HUES6 (cell line): ENCODE measurements at regions not wholly inside any gene's neighbourhood (a gene's known extent, or its start where the extent isn't known, plus 50 kb on each side); places are given as distances from the start of the nearest gene placed in this dataset.

Experiments used
- H3K27ac ChIP-seq: 2 replicates; pipeline ENCODE4 v1.7.0; 2013; ENCODE audit warnings: low read depth, mild to moderate bottlenecking, low read length, inconsistent platforms
- H3K27me3 ChIP-seq: 2 replicates; pipeline ENCODE4 v1.6.1; 2013; ENCODE audit warnings: low read length; ENCODE audit not compliant: control insufficient read depth, insufficient read depth
- H3K36me3 ChIP-seq: 2 replicates; pipeline ENCODE4 v1.6.1; 2013; ENCODE audit warnings: low read length; ENCODE audit not compliant: control insufficient read depth, insufficient read depth
- H3K4me1 ChIP-seq: 2 replicates; pipeline ENCODE4 v1.6.1; 2013; ENCODE audit warnings: low read length; ENCODE audit not compliant: control insufficient read depth, insufficient read depth
- H3K4me3 ChIP-seq: 2 replicates; pipeline ENCODE4 v1.5.1; 2013; ENCODE audit warnings: low read depth, low read length
- H3K9ac ChIP-seq: one replicate; pipeline ENCODE4 v1.6.1; 2013; ENCODE audit warnings: mild to moderate bottlenecking, low read length
- H3K9me3 ChIP-seq: 2 replicates; pipeline ENCODE4 v1.6.1; 2013; ENCODE audit warnings: low read depth, low read length; ENCODE audit not compliant: control insufficient read depth, insufficient read depth

GRCh38 chr7:94289071-94289470 lies 105.6 kb upstream of the COL1A2 start:
- H3K4me3 ChIP-seq: no peak overlapping the region
- H3K27ac ChIP-seq: no peak overlapping the region
- H3K9ac ChIP-seq: no peak overlapping the region
- no peaks in the 10 kb centered on the region for H3K27me3 ChIP-seq
- H3K4me1 ChIP-seq: peaks cover 4% of the 10 kb centered on the region; the same call in 1 of the 2 replicates
- H3K9me3 ChIP-seq: no peaks in the 10 kb centered on the region
- no peaks in the 10 kb centered on the region for H3K36me3 ChIP-seq

GRCh38 chr7:94294471-94295131 lies 100.1 kb upstream of the COL1A2 start:
- no peaks in the 10 kb centered on the region for H3K27me3 ChIP-seq
- no peaks in the 10 kb centered on the region for H3K36me3 ChIP-seq
- H3K4me3 ChIP-seq: no peak overlapping the region
- H3K27ac ChIP-seq: no peak overlapping the region
- H3K9ac ChIP-seq: no peak overlapping the region
- H3K4me1 ChIP-seq: no peaks in the 10 kb centered on the region; the same call in 1 of the 2 replicates
- no peaks in the 10 kb centered on the region for H3K9me3 ChIP-seq

GRCh38 chr7:94295850-94296249 lies 98.8 kb upstream of the COL1A2 start:
- H3K4me1 ChIP-seq: peaks cover 10% of the 10 kb centered on the region
- H3K9ac ChIP-seq: no peak overlapping the region
- H3K36me3 ChIP-seq: no peaks in the 10 kb centered on the region
- H3K4me3 ChIP-seq: no peak overlapping the region
- H3K27ac ChIP-seq: no peak overlapping the region
- H3K9me3 ChIP-seq: no peaks in the 10 kb centered on the region
- H3K27me3 ChIP-seq: no peaks in the 10 kb centered on the region

GRCh38 chr7:94296881-94297280 lies 97.8 kb upstream of the COL1A2 start:
- no peak overlapping the region for H3K4me3 ChIP-seq
- no peak overlapping the region for H3K27ac ChIP-seq
- H3K9ac ChIP-seq: no peak overlapping the region
- no peaks in the 10 kb centered on the region for H3K27me3 ChIP-seq
- no peaks in the 10 kb centered on the region for H3K36me3 ChIP-seq
- no peaks in the 10 kb centered on the region for H3K9me3 ChIP-seq
- H3K4me1 ChIP-seq: peaks cover 19% of the 10 kb centered on the region

GRCh38 chr7:94297397-94297838 lies 97.3 kb upstream of the COL1A2 start:
- no peaks in the 10 kb centered on the region for H3K9me3 ChIP-seq
- H3K4me3 ChIP-seq: no peak overlapping the region
- no peak overlapping the region for H3K9ac ChIP-seq
- no peaks in the 10 kb centered on the region for H3K36me3 ChIP-seq
- no peak overlapping the region for H3K27ac ChIP-seq
- H3K27me3 ChIP-seq: no peaks in the 10 kb centered on the region
- H3K4me1 ChIP-seq: peaks cover 24% of the 10 kb centered on the region

GRCh38 chr7:94298943-94299342 lies 95.8 kb upstream of the COL1A2 start:
- Histone ChIP-seq H3K4me3 (no peak overlapping the region), H3K9ac (no peak overlapping the region), H3K27ac (no peak overlapping the region), H3K36me3 (no peaks in the 10 kb centered on the region), H3K4me1 (peaks cover 39% of the 10 kb centered on the region), H3K27me3 (no peaks in the 10 kb centered on the region), H3K9me3 (no peaks in the 10 kb centered on the region)

GRCh38 chr7:94300176-94300835 lies 94.4 kb upstream of the COL1A2 start:
- H3K4me3 ChIP-seq: no peak overlapping the region
- no peaks in the 10 kb centered on the region for H3K27me3 ChIP-seq
- peaks cover 40% of the 10 kb centered on the region for H3K4me1 ChIP-seq
- H3K36me3 ChIP-seq: no peaks in the 10 kb centered on the region
- H3K27ac ChIP-seq: no peak overlapping the region
- no peak overlapping the region for H3K9ac ChIP-seq
- no peaks in the 10 kb centered on the region for H3K9me3 ChIP-seq

GRCh38 chr7:94301024-94301586 lies 93.6 kb upstream of the COL1A2 start:
- peak overlapping the region; percentile 23; the same call in 1 of the 2 replicates for H3K4me3 ChIP-seq

GRCh38 chr7:94303118-94303517 lies 91.6 kb upstream of the COL1A2 start:
- H3K4me3 ChIP-seq: no peak overlapping the region
- no peaks in the 10 kb centered on the region for H3K36me3 ChIP-seq
- no peak overlapping the region for H3K27ac ChIP-seq
- H3K9me3 ChIP-seq: no peaks in the 10 kb centered on the region
- H3K27me3 ChIP-seq: no peaks in the 10 kb centered on the region
- H3K4me1 ChIP-seq: peaks cover 40% of the 10 kb centered on the region
- H3K9ac ChIP-seq: no peak overlapping the region

More at GRCh38 chr7:94301024-94301586, 93.6 kb upstream of the COL1A2 start:
- peak overlapping the region; percentile 74; the same call in 1 of the 2 replicates for H3K27ac ChIP-seq
- H3K9me3 ChIP-seq: no peaks in the 10 kb centered on the region
- peak overlapping the region; percentile 27 for H3K9ac ChIP-seq
- H3K4me1 ChIP-seq: peaks cover 40% of the 10 kb centered on the region
- H3K27me3 ChIP-seq: no peaks in the 10 kb centered on the region
- no peaks in the 10 kb centered on the region for H3K36me3 ChIP-seq

GRCh38 chr7:94303695-94304094 lies 91.0 kb upstream of the COL1A2 start:
- no peak overlapping the region for H3K9ac ChIP-seq
- no peaks in the 10 kb centered on the region for H3K9me3 ChIP-seq
- H3K4me3 ChIP-seq: no peak overlapping the region; the same call in 1 of the 2 replicates
- H3K36me3 ChIP-seq: no peaks in the 10 kb centered on the region
- H3K4me1 ChIP-seq: peaks cover 40% of the 10 kb centered on the region
- H3K27me3 ChIP-seq: no peaks in the 10 kb centered on the region
- no peak overlapping the region for H3K27ac ChIP-seq

- H3K4me1 ChIP-seq: peaks cover 40% of the 10 kb centered on the region
- H3K9ac ChIP-seq: no peak overlapping the region
- no peaks in the 10 kb centered on the region for H3K36me3 ChIP-seq
- H3K27ac ChIP-seq: no peak overlapping the region
- peaks cover 2% of the 10 kb centered on the region; the same call in 1 of the 2 replicates for H3K9me3 ChIP-seq
- no peaks in the 10 kb centered on the region for H3K27me3 ChIP-seq
- H3K4me3 ChIP-seq: no peak overlapping the region
Observed at GRCh38 chr7:94304878-94305277, 89.8 kb upstream of the COL1A2 start.
